Activated CD4-positive, alpha-beta T cell treated with anti-CD3 and anti-CD28 coated beads, Interleukin-2, amount 50 U/mL, for 48 hours (primary cell): ENCODE measurements at regions not wholly inside any gene's neighbourhood (a gene's known extent, or its start where the extent isn't known, plus 50 kb on each side); places are given as distances from the start of the nearest gene placed in this dataset.
"Not testable (repeated sequence)": the region's sequence is repeated elsewhere in the genome, so short reads cannot be mapped to it uniquely, and the experiment has no call there.

Source experiments
- DNase-seq, 2 experiments: peaks; one replicate each; pipeline ENCODE4 v3.0.0-alpha.2; 2020

DNA sequence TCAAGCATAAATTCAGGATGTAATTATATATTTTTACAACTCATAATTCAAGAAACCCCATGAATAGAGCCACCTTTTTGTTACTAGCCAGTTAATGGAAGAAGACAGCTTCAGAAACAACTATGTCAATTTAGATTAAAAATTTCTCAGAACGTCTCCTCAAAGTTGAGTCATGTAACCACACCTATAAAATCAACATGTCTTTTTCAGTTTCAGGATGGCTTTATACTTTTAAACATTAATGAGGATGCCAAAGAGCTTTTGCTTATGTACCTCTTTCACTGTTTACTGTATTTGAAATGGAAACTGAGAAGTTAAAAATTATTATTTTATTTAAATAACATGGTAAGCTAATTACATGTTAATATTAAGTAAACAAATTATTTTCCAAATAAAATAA is 280.1 kb downstream of the PTH2R start:
- no peak for DNase-seq

DNA sequence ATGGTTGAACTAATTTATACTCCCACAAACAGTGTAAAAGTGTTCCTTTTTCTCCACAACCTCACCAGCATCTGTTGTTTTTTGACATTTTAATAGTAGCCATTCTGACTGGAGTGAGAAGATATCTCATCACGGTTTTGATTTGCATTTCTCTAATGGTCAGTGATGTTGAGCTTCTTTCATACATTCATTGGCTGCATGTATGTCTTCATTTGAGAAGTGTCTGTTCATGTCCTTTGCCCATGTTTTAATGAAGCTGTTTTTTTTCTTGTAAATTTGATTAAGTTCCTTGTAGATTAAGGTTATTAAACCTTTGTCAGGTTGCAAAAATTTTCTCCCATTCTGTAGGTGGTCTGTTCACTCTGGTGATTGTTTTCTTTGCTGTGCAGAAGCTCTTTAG is 281.1 kb downstream of the PTH2R start:
- not testable (repeated sequence) for DNase-seq

DNA sequence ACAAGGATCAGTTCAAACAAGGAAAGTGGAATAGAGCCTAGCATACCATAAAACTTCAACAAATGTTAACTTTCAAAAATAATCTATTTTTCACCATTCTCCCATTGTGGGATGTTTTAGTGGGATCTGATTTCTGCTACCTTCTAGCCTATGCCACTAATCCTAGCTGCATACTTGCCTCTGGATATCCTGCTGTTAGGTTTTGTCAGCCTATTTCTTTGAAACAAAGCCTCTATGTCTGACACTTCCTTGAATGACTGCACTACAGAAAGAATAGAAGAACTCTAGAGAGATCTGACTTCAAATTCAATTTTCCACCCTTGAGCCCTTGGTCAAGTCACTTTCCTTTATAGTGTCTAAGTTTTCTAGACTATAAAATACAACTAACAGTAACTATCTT is 291.5 kb downstream of the PTH2R start:
- no peak for DNase-seq

DNA sequence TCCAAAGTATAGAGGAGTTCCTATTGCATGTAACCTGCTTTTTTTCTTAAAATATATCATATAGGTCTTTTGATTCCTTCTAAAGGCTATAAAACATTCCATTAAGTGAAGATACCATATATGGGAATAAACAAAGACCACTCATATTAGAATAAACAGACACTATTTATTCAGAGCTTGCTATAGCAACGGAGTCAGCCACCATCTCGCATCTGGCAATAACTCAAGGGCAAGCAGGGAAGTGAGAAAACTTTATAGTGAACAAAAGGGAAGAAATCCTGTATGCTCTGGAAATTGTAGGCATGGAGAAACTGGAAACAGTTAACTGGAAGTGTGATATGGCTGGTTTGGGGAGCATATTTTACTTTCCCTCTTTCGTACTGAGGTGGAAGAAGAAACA is 301.9 kb downstream of the PTH2R start:
- no peak for DNase-seq

DNA sequence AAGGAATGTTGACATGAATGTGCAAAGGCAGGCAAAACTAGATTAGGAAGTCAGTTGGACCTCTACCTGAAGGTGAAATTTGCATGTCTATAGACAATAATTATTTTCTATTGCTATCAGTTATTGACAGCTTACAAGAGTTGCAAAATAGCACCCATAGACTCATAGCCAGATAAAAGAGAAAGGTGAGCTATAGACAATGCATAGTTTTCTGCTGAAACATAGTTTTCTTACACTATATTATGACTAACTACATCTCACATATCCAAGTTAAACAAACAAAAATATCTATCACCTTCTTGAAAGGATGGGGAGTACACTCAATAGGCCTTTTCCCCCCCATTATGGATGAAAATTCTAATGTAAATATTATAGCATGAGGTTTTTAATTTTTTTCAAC is 305.0 kb downstream of the PTH2R start:
- no peak for DNase-seq

DNA sequence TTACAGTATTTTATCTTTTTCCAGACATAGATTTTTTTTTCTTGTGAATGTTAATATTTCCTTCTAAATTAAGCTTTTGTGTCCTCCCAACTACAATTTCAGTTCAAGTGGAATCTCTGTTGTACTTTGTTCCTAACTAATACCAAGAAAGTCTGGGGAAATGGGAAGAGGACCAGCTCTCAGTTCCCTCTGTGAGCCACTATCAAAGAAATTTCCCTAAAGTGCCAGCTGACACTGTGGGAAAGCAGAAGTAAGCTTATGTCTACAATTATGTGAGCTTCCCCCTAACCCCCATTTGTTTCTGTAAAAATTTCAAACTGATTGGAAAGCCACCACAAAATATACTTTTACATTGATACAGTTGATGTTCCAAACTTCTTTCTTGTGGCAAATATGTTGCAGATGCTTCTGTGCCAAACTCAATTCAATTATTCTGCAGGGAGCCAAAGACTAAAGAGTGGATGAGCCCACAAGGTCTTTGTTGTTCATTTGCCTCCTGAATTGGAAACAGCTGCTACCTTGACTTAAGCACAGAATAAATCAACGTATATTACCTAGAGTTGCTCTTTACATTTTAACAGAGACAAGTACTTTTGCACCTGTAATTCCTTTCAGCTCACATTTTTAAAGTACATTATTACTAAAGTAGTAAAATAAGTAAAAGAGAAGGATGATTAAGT is 306.6 kb downstream of the PTH2R start:
- DNase-seq: no peak

DNA sequence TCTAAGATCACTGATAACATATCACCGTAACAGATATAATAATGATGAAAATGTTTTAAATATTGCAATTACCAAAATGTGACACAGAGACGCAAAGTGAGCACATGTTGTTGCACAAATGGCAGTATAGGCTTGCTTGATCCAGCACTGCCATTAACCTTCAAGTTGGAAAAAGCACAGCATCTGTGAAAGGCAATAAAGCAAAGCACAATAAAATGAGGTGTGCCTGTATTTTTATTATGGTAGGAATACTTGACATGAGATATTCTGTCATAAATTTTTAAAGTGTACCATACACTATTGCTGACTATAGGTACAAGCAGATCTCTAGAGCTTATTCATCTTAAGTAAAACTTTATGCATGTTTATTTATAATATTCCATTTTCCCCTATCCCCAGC is 312.2 kb downstream of the PTH2R start:
- no peak for DNase-seq

DNA sequence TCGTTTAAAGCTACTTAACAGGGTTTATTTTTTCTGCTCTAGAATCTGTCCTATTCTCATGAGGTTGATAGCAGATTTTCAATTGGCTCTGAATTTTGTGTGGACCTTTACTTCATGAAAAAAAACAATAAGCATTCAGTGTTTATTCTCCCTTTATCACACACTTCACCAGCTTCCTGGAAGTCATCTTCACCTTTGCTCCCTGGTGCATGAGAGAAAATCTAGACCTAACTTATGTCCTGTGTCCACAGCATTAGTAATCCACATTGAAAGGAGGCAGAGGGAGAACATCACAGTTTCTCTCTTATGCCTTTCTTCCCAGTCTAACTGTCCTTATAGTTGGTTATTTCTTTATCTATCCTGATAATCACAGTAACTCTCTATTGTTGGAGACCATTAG is 316.1 kb downstream of the PTH2R start:
- DNase-seq: no peak

DNA sequence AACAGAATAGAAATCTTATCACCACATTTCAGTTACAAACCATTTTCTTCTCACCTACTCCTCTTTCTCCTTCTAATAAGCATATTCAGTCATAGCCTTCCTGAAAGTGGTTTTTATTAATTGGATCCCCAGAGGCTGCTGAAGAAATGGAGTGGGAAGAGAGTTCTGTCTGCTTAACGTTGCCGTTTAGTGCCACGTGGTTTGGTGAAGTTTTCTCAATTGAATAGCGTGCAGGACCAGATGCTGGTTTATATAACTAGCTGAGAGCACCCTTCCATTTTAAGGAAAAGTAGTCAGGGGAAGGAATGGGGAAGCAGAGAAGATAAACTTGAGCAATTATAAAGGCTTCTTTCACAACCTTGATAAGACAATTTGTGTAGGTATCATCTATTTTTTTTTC is 318.7 kb downstream of the PTH2R start:
- no peak for DNase-seq

DNA sequence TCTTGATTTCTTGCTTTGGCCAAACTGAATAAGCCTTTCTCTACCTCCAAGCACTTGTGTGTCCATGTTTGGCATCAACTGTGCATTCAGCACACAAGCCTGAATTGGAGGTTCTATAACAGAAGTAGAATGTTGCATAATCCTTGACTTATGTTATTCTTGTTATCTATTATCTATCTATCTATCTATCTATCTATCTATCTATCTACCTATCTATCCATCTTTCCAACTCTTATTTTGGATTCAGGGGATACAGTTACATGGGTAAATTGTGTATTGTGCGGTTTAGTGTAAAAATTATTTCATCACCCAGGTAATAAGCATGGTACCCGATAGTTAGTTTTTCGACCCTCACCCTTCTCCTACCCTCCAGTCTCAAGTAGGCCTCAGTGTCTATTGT is 319.6 kb downstream of the PTH2R start:
- DNase-seq: no peak

DNA sequence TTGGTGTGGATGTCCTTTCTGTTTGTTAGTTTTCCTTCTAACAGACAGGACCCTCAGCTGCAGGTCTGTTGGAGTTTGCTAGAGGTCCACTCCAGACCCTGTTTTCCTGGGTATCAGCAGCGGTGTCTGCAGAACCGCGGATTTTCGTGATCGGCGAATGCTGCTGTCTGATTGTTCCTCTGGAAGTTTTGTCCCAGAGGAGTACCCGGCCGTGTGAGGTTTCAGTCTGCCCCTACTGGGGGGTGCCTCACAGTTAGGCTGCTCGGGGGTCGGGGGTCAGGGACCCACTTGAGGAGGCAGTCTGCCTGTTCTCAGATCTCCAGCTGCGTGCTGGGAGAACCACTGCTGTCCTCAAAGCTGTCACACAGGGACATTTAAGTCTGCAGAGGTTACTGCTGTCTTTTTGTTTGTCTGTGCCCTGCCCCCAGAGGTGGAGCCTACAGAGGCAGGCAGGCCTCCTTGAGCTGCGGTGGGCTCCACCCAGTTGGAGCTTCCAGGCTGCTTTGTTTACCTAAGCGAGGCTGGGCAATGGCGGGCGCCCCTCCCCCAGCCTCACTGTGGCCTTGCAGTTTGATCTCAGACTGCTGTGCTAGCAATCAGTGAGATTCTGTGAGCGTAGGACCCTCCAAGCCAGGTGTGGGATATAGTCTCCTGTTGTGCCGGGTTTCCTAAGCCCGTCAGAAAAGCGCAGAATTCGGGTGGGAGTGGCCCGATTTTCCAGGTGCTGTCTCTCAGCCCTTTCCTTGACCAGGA is 345.2 kb downstream of the PTH2R start:
- DNase-seq: not testable (repeated sequence)

DNA sequence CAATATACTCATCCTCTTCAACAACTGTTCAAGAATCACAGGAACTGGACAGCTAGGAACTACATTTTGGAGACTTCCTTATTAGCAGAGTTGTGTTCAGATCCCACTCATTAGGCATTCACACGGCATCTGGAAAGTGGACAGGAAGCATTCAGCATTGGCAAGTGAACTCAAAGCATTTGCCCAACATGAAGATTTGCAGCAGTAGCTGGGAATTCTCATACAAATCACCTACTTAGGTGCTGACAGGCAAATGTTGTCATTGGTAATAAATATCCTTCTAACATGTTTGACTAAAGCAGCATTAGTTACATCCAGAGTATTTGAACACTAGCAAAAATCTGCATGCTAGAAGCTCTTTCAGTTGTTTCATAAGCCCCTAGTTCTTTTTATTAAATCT is 350.8 kb downstream of the PTH2R start:
- DNase-seq: no peak

DNA sequence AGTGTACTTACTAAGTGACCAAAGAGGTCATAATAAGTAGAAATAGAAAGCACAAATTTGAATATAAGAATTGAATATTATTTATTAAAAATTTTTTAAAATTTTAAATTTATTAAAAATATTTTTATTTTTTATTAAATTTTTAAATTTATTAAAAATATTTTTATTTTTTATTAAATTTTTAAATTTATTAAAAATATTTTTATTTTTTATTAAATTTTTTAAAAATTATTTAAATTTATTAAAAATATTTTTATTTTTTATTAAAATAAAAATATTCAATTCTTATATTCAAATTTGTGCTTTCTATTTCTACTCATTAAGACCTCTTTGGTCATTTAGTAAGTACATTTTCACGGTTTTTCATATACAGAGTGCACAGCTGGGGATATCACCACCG is 366.5 kb downstream of the PTH2R start:
- DNase-seq: not testable (repeated sequence)

DNA sequence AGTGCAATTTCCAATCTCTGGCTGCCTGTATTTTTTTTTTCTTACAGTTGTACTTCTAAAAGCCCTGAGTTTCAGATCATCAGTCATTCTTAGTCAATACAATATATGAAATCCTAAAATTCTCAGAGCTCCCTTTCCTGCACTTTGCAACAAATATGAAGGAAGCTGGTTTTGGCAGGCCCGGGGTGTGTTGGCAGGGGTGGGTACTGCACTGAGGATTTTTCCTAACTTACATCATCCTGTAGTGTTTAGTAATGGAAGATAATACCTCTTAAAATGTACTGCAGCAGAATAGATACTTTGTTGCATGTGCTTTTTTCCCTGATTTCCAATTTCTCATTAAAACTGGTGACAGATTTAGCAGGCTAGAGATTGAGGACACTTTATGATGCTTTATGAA is 374.6 kb downstream of the PTH2R start:
- no peak for DNase-seq

DNA sequence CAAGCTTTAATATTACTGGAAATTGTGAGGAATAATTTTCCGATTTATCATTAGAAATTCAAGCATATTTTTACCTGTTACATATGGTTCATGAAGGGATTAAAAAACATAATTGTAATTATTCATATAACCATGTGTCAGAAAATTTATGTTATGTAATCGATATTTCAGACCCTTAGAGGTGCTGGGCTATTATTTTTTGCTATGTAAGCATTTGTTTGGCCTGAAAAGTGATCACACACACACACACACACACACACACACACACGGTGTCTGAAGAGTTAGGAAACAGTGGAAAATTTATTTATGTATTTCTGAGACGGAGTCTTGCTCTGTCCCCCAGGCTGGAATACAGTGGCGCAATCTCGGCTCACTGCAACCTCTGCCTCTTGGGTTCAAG is 375.5 kb downstream of the PTH2R start:
- DNase-seq: no peak

DNA sequence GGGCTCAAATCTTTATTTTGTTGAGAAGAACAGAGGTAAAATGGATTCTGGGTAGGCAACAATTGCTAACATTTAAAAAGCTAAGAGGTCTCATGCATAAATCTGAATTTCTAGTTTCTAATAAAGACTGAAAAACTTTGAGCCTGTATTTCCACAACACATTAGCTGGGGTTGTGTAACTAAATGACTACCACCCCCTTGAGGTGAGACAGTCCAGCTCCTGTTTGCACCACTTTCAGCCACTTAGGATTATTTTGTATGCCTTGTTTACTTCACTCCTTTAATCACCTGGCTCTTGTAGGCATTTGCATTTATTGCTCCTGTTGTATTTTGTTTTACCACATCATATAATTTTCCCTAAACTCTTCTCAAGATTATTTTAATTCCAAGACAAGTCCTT is 376.6 kb downstream of the PTH2R start:
- DNase-seq: no peak

DNA sequence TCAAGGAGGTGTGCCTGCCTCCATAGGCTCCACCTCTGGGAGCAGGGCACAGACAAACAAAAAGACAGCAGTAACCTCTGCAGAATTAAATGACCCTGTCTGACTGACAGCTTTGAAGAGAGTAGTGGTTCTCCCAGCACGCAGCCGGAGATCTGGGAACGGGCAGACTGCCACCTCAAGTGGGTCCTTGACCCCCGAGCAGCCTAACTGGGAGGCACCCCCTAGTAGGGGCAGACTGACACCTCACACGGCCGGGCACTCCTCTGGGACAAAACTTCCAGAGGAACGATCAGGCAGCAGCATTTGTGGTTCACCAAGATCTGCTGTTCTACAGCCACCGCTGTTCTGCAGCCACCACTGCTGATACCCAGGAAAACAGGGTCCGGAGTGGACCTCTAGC is 378.2 kb downstream of the PTH2R start:
- not testable (repeated sequence) for DNase-seq

DNA sequence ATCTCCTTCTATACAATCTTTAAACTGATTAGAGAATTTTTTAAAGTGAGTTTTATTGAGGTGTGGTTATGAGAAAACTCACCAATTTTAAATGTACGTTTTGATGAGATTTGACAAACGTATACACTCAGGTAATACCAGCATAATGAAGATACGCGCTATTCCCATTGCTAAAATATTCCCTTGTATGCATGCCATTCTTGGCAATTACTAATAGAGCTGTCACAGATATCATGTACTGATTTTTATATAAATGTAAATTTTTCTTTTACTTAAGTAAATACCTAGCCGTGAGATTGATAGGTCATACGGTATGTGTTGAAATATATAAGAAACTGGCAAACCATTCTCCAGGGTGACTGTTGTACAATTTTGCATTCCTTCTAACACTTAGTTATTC is 384.7 kb downstream of the PTH2R start:
- DNase-seq: no peak

DNA sequence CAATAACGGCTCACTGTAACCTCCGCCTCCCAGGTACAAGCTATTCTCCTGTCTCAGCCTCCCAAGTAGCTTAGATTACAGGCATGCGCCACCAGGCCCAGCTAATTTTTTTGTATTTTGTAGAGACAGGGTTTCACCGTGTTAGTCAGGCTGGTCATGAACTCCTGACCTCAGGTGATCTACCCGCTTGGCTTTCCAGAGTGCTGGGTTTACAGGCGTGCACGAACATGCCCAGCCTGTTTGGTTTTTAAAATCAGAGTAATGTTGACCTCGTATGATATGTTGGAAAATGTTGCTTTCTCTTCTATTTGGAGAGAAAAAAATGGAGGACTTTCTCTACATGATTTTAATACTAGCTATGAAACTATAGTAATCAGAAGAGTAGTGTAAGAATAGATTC is 386.2 kb downstream of the PTH2R start:
- no peak for DNase-seq

DNA sequence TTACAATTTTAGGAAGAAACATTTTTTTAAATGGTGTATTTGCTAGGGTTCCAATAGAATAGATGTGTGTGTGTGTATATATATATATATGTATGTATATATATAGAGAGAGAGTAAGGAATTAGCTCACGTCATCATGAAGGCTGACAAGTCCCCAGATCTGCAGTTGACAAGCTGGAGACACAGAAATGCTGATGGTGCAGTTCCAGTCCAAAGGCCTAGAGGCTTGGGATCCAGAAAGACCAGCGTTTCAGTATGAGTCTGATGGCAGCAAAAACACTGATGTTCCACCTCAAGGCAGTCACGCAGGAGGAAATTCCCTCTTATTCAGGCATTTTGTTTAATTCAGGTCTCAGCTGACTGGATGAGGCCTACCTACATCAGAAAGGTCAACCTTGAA is 386.8 kb downstream of the PTH2R start:
- no peak for DNase-seq

DNA sequence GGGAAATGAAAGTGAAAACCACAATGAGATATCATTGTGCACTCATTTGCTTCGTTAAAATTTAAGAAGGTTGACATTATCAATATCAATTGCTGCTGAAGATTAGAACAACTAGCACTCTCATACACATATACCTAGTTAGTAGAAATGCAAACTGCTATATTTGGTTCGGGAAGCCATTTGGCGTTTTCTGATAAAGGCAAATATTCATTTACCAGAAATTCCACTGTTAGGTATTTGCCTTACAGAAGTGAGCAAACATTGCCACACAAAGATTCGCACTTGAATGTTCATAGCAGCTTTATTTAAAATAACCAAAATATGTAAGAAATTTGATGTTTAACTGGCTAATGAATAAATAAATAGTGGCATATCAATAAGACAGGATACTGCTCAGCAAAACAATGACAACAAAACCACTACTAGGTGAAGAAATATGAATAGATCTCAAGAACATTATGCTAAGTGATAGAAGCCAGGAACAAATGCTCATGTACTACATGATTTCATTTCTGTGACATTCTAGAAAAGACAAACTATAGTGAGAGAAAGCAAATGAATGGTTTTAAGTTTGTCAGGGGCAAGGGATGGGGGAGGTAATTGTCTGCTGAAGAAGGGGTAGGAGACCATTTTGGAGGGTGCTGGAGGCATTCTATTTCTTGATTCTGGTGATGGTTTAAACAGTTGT is 387.8 kb downstream of the PTH2R start:
- no peak for DNase-seq

DNA sequence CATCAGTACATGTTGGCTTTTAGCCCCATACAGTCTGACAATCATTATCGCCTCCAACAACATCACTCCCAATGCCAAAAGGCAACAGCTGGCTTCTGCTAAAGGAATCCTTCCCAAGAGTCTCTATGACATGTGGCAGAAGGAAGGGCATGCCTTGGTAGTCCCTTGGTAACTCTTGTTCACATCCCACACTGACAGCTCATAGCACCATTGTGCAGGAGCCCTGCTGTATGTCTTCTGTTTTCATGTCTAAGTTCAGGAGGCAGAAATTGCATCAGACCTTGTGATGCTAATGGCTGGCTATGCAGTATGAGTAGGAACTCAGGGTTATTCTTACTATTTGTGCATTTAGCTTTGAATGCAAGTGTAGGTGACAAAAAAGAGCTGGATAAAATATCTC is 392.1 kb downstream of the PTH2R start:
- DNase-seq: no peak

DNA sequence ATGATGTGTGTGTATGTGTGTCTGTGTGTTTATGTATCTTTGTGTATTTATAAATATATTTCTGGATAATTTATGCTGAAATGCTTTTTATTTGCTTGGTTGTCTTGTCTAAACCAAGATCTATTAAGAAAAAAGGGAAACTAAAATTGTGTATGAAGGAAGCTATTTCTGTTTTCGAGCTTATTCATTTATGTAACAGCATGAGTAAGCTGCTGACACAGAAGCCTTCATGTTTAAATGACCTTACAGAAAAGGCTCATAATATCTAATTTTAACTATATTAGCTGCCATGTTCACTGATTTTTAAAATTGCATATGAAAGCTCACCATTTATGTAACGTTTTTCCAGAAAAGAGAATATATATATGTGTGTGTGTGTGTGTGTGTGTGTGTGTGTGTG is 392.8 kb downstream of the PTH2R start:
- DNase-seq: no peak

DNA sequence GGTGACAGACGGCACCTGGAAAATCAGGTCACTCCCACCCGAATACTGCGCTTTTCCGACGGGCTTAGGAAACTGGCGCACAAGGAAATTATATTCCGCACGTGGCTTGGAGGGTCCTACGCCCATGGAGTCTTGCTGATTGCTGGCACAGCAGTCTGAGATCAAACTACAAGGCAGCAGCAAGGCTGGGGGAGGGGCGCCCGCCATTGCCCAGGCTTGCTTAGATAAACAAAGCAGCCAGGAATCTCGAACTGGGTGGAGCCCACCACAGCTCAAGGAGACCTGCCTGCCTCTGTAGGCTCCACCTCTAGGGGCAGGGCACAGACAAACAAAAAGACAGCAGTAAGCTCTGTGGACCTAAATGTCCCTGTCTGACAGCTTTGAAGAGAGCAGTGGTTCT is 394.3 kb downstream of the PTH2R start:
- DNase-seq: not testable (repeated sequence)
